DOHH2 (cell line): ENCODE measurements at regions not wholly inside any gene's neighbourhood (a gene's known extent, or its start where the extent isn't known, plus 50 kb on each side); places are given as distances from the start of the nearest gene placed in this dataset.

Experiments
- CTCF ChIP-seq: fragments of 200-600 bp; sonication (generic); IDR thresholded peaks from one replicate; pipeline ENCODE4 v1.5.1; 2014; ENCODE audit warnings: antibody characterized with exemption, mild to moderate bottlenecking, low read depth, low read length; ENCODE audit not compliant: poor library complexity, severe bottlenecking
- EZH2phosphoT487 ChIP-seq: fragments of 200-600 bp; sonication (generic); IDR thresholded peaks from 2 replicates; pipeline ENCODE4 v1.6.1; 2017; ENCODE audit warnings: borderline replicate concordance, mild to moderate bottlenecking, antibody characterized with exemption, low read length, moderate library complexity, mixed read lengths

- TF ChIP-seq CTCF: no peak
- TF ChIP-seq EZH2phosphoT487: no peak
Observed at GRCh38 chr2:176542476-176542875, 273.2 kb downstream of the MTX2 start.
